NCI-H1092 (cell line): ENCODE measurements at regions not wholly inside any gene's neighbourhood (a gene's known extent, or its start where the extent isn't known, plus 50 kb on each side); places are given as distances from the start of the nearest gene placed in this dataset.
"Not testable (repeated sequence)": the region's sequence is repeated elsewhere in the genome, so short reads cannot be mapped to it uniquely, and the experiment has no call there.

ENCODE experiments used
- DNase-seq: peaks from one replicate; lab custom pipeline; 2025; lab: John Stamatoyannopoulos, UW

GRCh38 chr13:58992478-58993042 lies 1171.2 kb downstream of the DIAPH3 start:
- no peak for DNase-seq

- no peak for DNase-seq
These were observed 1169.7 kb downstream of the DIAPH3 start for GRCh38 chr13:58994077-58994476.

- DNase-seq = no peak
These were observed 1169.0 kb downstream of the DIAPH3 start for GRCh38 chr13:58994777-58995176.

GRCh38 chr13:58998716-58999115 lies 1165.0 kb downstream of the DIAPH3 start:
- no peak for DNase-seq

- no peak for DNase-seq
These were observed 1163.9 kb downstream of the DIAPH3 start for GRCh38 chr13:58999851-59000250.

GRCh38 chr13:59000770-59001169 lies 1163.0 kb downstream of the DIAPH3 start:
- DNase-seq = no peak

- no peak for DNase-seq
These were observed 1151.0 kb downstream of the DIAPH3 start for GRCh38 chr13:59012731-59013130.

GRCh38 chr13:59016250-59016649 lies 1147.5 kb downstream of the DIAPH3 start:
- no peak for DNase-seq

- no peak for DNase-seq
These were observed 1139.3 kb downstream of the DIAPH3 start for GRCh38 chr13:59024434-59024833.

- no peak for DNase-seq
These were observed 1129.5 kb downstream of the DIAPH3 start for GRCh38 chr13:59034198-59034597.

GRCh38 chr13:59038824-59039223 lies 1124.9 kb downstream of the DIAPH3 start:
- DNase-seq = peak; percentile 26

GRCh38 chr13:59043016-59043415 lies 1120.7 kb downstream of the DIAPH3 start:
- no peak for DNase-seq

GRCh38 chr13:59047546-59047945 lies 1116.2 kb downstream of the DIAPH3 start:
- DNase-seq = no peak

GRCh38 chr13:59061621-59062020 lies 1102.1 kb downstream of the DIAPH3 start:
- DNase-seq = peak; percentile 31

GRCh38 chr13:59064042-59064441 lies 1099.7 kb downstream of the DIAPH3 start:
- DNase-seq = no peak

- DNase-seq = not testable (repeated sequence)
These were observed 1087.3 kb downstream of the DIAPH3 start for GRCh38 chr13:59076386-59076785.

- no peak for DNase-seq
These were observed 1077.6 kb downstream of the DIAPH3 start for GRCh38 chr13:59086147-59086546.

- DNase-seq = no peak
These were observed 1075.0 kb downstream of the DIAPH3 start for GRCh38 chr13:59088716-59089115.

- no peak for DNase-seq
These were observed 1069.5 kb downstream of the DIAPH3 start for GRCh38 chr13:59094181-59094580.

GRCh38 chr13:59099182-59099974 lies 1064.3 kb downstream of the DIAPH3 start:
- DNase-seq = no peak

GRCh38 chr13:59103004-59103768 lies 1060.5 kb downstream of the DIAPH3 start:
- peak; percentile 62 for DNase-seq

- no peak for DNase-seq
These were observed 1052.0 kb downstream of the DIAPH3 start for GRCh38 chr13:59111751-59112171.

GRCh38 chr13:59112221-59112718 lies 1051.5 kb downstream of the DIAPH3 start:
- no peak for DNase-seq
